CD14-positive monocyte (primary cell): ENCODE measurements at regions not wholly inside any gene's neighbourhood (a gene's known extent, or its start where the extent isn't known, plus 50 kb on each side); places are given as distances from the start of the nearest gene placed in this dataset.

Experiments used
- DNase-seq, 3 donors: peaks; one replicate each; pipeline ENCODE4 v3.0.0-alpha.2; 2011 to 2022
- H2AFZ ChIP-seq: 2 replicates; pipeline ENCODE4 v1.6.0; 2012; ENCODE audit warnings: mild to moderate bottlenecking, low read depth, low read length, inconsistent platforms; ENCODE audit not compliant: insufficient read depth, poor library complexity, severe bottlenecking
- H3K27ac ChIP-seq, 2 donors: 1 replicate in 1 of 2; 2 replicates in 1 of 2; pipeline ENCODE4 v1.5.1; 2012 to 2013; ENCODE audit warnings: low read length in 2 of 2, control low read depth in 1 of 2, inconsistent platforms in 1 of 2, low read depth in 1 of 2, mild to moderate bottlenecking in 1 of 2
- H3K27me3 ChIP-seq, 2 donors: one replicate each; pipeline versions ENCODE4 v1.6.0 to v1.6.1; 2011 to 2013; ENCODE audit warnings: low read length in 2 of 2; ENCODE audit not compliant: control insufficient read depth in 2 of 2, insufficient read depth in 2 of 2
- H3K36me3 ChIP-seq, 2 donors: replicated peaks in 1 of 2; 1 replicate in 1 of 2; 2 replicates in 1 of 2; pipeline versions ENCODE4 v1.5.1 to v1.6.1; 2012 to 2013; ENCODE audit warnings: low read length in 2 of 2, control low read depth in 1 of 2, inconsistent platforms in 1 of 2, mild to moderate bottlenecking in 1 of 2; ENCODE audit not compliant: insufficient read depth in 2 of 2, control insufficient read depth in 1 of 2
- H3K4me1 ChIP-seq, 2 donors: 1 replicate in 1 of 2; 2 replicates in 1 of 2; pipeline versions ENCODE4 v1.5.1 to v1.6.1; 2012 to 2013; ENCODE audit warnings: low read length in 2 of 2, control low read depth in 1 of 2, inconsistent platforms in 1 of 2, mild to moderate bottlenecking in 1 of 2, moderate library complexity in 1 of 2; ENCODE audit not compliant: insufficient read depth in 2 of 2, control insufficient read depth in 1 of 2
- H3K4me2 ChIP-seq: replicated peaks from 2 replicates; pipeline ENCODE3; 2012; ENCODE audit warnings: low read length, moderate library complexity, mild to moderate bottlenecking; ENCODE audit not compliant: poor library complexity, severe bottlenecking; ENCODE audit errors: extremely low read depth
- H3K4me3 ChIP-seq, 3 experiments: fragments of 200-600 bp in 1 of 3; sonication (generic) in 1 of 3; replicated peaks in 1 of 3; 1 replicate in 2 of 3; 2 replicates in 1 of 3; pipeline ENCODE4 v1.5.1; 2011 to 2013; ENCODE audit warnings: low read length in 3 of 3, mild to moderate bottlenecking in 3 of 3, control low read depth in 2 of 3, low read depth in 2 of 3, inconsistent platforms in 1 of 3, moderate library complexity in 1 of 3
- H3K79me2 ChIP-seq: 2 replicates; pipeline ENCODE4 v1.6.0; 2012; ENCODE audit warnings: mild to moderate bottlenecking, control low read depth, inconsistent platforms, low read length, moderate library complexity; ENCODE audit not compliant: insufficient read depth
- H3K9ac ChIP-seq: 2 replicates; pipeline ENCODE4 v1.6.0; 2017; ENCODE audit warnings: low read length, mild to moderate bottlenecking; ENCODE audit not compliant: insufficient read depth, poor library complexity, severe bottlenecking
- H3K9me3 ChIP-seq, 2 donors: replicated peaks in 1 of 2; 1 replicate in 1 of 2; 2 replicates in 1 of 2; pipeline versions ENCODE4 v1.5.1 to v1.6.1; 2012 to 2013; ENCODE audit warnings: low read length in 2 of 2, control low read depth in 1 of 2; ENCODE audit not compliant: control insufficient read depth in 1 of 2, insufficient read depth in 1 of 2
- H4K20me1 ChIP-seq: 2 replicates; pipeline ENCODE4 v1.6.0; 2012; ENCODE audit warnings: mild to moderate bottlenecking, low read length, control low read depth, moderate library complexity; ENCODE audit not compliant: insufficient read depth
- H3K27ac Mint-ChIP-seq, 7 donors: one replicate each; pipeline ENCODE4 v1.8.0; 2020; ENCODE audit warnings: mild to moderate bottlenecking in 7 of 7, mixed read lengths in 7 of 7, moderate library complexity in 6 of 7, inconsistent platforms in 2 of 7
- H3K27me3 Mint-ChIP-seq, 3 donors: one replicate each; pipeline ENCODE4 v1.8.0; 2021 to 2022; ENCODE audit warnings: low read depth in 3 of 3, mild to moderate bottlenecking in 3 of 3, mixed read lengths in 3 of 3, moderate library complexity in 3 of 3, inconsistent platforms in 1 of 3
- H3K36me3 Mint-ChIP-seq, 2 donors: one replicate each; pipeline ENCODE4 v1.8.0; 2020; ENCODE audit warnings: mixed read lengths in 2 of 2, inconsistent platforms in 1 of 2, mild to moderate bottlenecking in 1 of 2
- H3K4me1 Mint-ChIP-seq: one replicate; pipeline ENCODE4 v1.8.0; 2020; ENCODE audit warnings: mild to moderate bottlenecking, mixed read lengths
- H3K4me3 Mint-ChIP-seq, 2 donors: one replicate each; pipeline ENCODE4 v1.8.0; 2020; ENCODE audit warnings: mild to moderate bottlenecking in 2 of 2, mixed read lengths in 2 of 2, moderate library complexity in 1 of 2
- H3K9me3 Mint-ChIP-seq, 7 donors: one replicate each; pipeline ENCODE4 v1.8.0; 2020 to 2022; ENCODE audit warnings: mixed read lengths in 7 of 7, mild to moderate bottlenecking in 6 of 7, moderate library complexity in 6 of 7, inconsistent platforms in 2 of 7
- CTCF ChIP-seq: fragments of 200-600 bp; IDR thresholded peaks from one replicate; pipeline ENCODE4 v1.8.0; 2022; ENCODE audit warnings: antibody characterized with exemption, mild to moderate bottlenecking
- WGBS: methylation state at CpG from one replicate; pipeline ENCODE4 v1.1.5; 2013; ENCODE audit warnings: missing lambda C conversion rate; ENCODE audit not compliant: insufficient coverage; 5-methylcytosine and 5-hydroxymethylcytosine counted together
- intact Hi-C, 2 donors: fragments of 100-400 bp; cut with micrococcal nuclease; formaldehyde crosslinking; loops; one replicate each; pipeline versions ENCODE4 v1.15.0 to v1.15.1; 2023

GRCh38 chr7:17083392-17084165, 201.8 kb upstream of the AGR3 start:
- H3K4me3 Mint-ChIP-seq, result no peak overlapping the region
- TF ChIP-seq CTCF, result no peak
- peaks cover 0 to 1% (median 0%) of the 10 kb centered on the region in 3 donors for H3K27me3 Mint-ChIP-seq
- H3K36me3 ChIP-seq, result no peaks in the 10 kb centered on the region
- no peak overlapping the region for H2AFZ ChIP-seq
- H3K9ac ChIP-seq, result no peak overlapping the region
- intact Hi-C loops, result no loop called here
- H3K4me1 Mint-ChIP-seq, result peaks cover 6% of the 10 kb centered on the region
- H3K27ac Mint-ChIP-seq, result no peak overlapping the region
- DNase-seq, result no peak
- no peaks in the 10 kb centered on the region for H3K4me1 ChIP-seq
- no peak overlapping the region for H3K4me3 ChIP-seq
- H3K4me2 ChIP-seq, result no peak overlapping the region
- H3K36me3 Mint-ChIP-seq, result no peaks in the 10 kb centered on the region
- no peak overlapping the region for H3K27ac ChIP-seq
- no CpG with 5 or more reads among the region's 4 CpGs for WGBS
- H3K79me2 ChIP-seq, result no peaks in the 10 kb centered on the region
- H3K27me3 ChIP-seq, result no peaks in the 10 kb centered on the region
- H4K20me1 ChIP-seq, result no peaks in the 10 kb centered on the region
- H3K9me3 Mint-ChIP-seq, result peaks cover 4 to 21% (median 6%) of the 10 kb centered on the region in 7 donors
- H3K9me3 ChIP-seq, result peaks cover 0 to 3% of the 10 kb centered on the region in 2 donors

- no peak overlapping the region for H3K4me3 Mint-ChIP-seq
- DNase-seq, result no peak
- H3K9me3 ChIP-seq, result peaks cover 0 to 3% of the 10 kb centered on the region in 2 donors
Measured at GRCh38 chr7:17084166-17084475, 202.3 kb upstream of the AGR3 start.

More at GRCh38 chr7:17084166-17084475, 202.3 kb upstream of the AGR3 start:
- no peak overlapping the region for H3K9ac ChIP-seq
- WGBS, result no CpG with 5 or more reads among the region's 1 CpG
- Mint-ChIP-seq H3K9me3 (peaks cover 4 to 26% (median 8%) of the 10 kb centered on the region in 7 donors), H3K4me1 (peaks cover 6% of the 10 kb centered on the region), H3K27me3 (peaks cover 0 to 1% (median 0%) of the 10 kb centered on the region in 3 donors), H3K27ac (no peak overlapping the region), H3K36me3 (no peaks in the 10 kb centered on the region)
- no peaks in the 10 kb centered on the region for H4K20me1 ChIP-seq
- no peak overlapping the region for H3K4me3 ChIP-seq
- H3K4me1 ChIP-seq, result no peaks in the 10 kb centered on the region
- H3K79me2 ChIP-seq, result no peaks in the 10 kb centered on the region
- no peak overlapping the region for H3K27ac ChIP-seq
- TF ChIP-seq CTCF, result no peak
- no peaks in the 10 kb centered on the region for H3K36me3 ChIP-seq
- H2AFZ ChIP-seq, result no peak overlapping the region
- H3K4me2 ChIP-seq, result no peak overlapping the region
- intact Hi-C loops, result no loop called here
- H3K27me3 ChIP-seq, result no peaks in the 10 kb centered on the region
